ENCODE measurements at regions not wholly inside any gene's neighbourhood (a gene's known extent, or its start where the extent isn't known, plus 50 kb on each side); places are given as distances from the start of the nearest gene placed in this dataset.

GRCh38 chr1:244138399-244138798 is 87.3 kb downstream of the ZBTB18 start:
- TF ChIP-seq POLR2AphosphoS5 (IDR thresholded peaks at IDR 0.05): no peak
- TF ChIP-seq, protein P1, sequence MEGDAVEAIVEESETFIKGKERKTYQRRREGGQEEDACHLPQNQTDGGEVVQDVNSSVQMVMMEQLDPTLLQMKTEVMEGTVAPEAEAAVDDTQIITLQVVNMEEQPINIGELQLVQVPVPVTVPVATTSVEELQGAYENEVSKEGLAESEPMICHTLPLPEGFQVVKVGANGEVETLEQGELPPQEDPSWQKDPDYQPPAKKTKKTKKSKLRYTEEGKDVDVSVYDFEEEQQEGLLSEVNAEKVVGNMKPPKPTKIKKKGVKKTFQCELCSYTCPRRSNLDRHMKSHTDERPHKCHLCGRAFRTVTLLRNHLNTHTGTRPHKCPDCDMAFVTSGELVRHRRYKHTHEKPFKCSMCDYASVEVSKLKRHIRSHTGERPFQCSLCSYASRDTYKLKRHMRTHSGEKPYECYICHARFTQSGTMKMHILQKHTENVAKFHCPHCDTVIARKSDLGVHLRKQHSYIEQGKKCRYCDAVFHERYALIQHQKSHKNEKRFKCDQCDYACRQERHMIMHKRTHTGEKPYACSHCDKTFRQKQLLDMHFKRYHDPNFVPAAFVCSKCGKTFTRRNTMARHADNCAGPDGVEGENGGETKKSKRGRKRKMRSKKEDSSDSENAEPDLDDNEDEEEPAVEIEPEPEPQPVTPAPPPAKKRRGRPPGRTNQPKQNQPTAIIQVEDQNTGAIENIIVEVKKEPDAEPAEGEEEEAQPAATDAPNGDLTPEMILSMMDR (IDR thresholded peaks at IDR 0.05): no peak
- TF ChIP-seq POLR2A (IDR thresholded peaks at IDR 0.05): no peak
- TF ChIP-seq EP300 (IDR thresholded peaks at IDR 0.05): no peak

All from stomach (tissue), 4 donors.